Occipital lobe (tissue), 1 donor: ENCODE measurements at regions not wholly inside any gene's neighbourhood (a gene's known extent, or its start where the extent isn't known, plus 50 kb on each side); places are given as distances from the start of the nearest gene placed in this dataset.
"Not testable (repeated sequence)": the region's sequence is repeated elsewhere in the genome, so short reads cannot be mapped to it uniquely, and the experiment has no call there.

Experiments
- DNase-seq: peaks from one replicate; lab custom pipeline; 2025; lab: John Stamatoyannopoulos, UW

GRCh38 chr4:3865986-3866812 lies 100.0 kb downstream of the ADRA2C start:
- no peak for DNase-seq

- no peak for DNase-seq
These were observed 100.6 kb downstream of the ADRA2C start for GRCh38 chr4:3866813-3867129.

GRCh38 chr4:3867403-3868100 lies 101.4 kb downstream of the ADRA2C start:
- DNase-seq: no peak

GRCh38 chr4:3868211-3869173 lies 102.3 kb downstream of the ADRA2C start:
- DNase-seq: no peak

- no peak for DNase-seq
These were observed 103.0 kb downstream of the ADRA2C start for GRCh38 chr4:3869174-3869572.

GRCh38 chr4:3869661-3870566 lies 103.7 kb downstream of the ADRA2C start:
- no peak for DNase-seq

GRCh38 chr4:3870567-3870962 lies 104.4 kb downstream of the ADRA2C start:
- no peak for DNase-seq

GRCh38 chr4:3871181-3871852 lies 105.1 kb downstream of the ADRA2C start:
- no peak for DNase-seq

- no peak for DNase-seq
These were observed 106.0 kb downstream of the ADRA2C start for GRCh38 chr4:3871881-3872833.

GRCh38 chr4:3872834-3873313 lies 106.7 kb downstream of the ADRA2C start:
- no peak for DNase-seq

GRCh38 chr4:3873408-3874027 lies 107.3 kb downstream of the ADRA2C start:
- no peak for DNase-seq

GRCh38 chr4:3874028-3874415 lies 107.8 kb downstream of the ADRA2C start:
- no peak for DNase-seq

- DNase-seq: no peak
These were observed 108.4 kb downstream of the ADRA2C start for GRCh38 chr4:3874525-3875110.

GRCh38 chr4:3875466-3875865 lies 109.3 kb downstream of the ADRA2C start:
- no peak for DNase-seq

GRCh38 chr4:3876057-3876845 lies 110.1 kb downstream of the ADRA2C start:
- DNase-seq: not testable (repeated sequence)

- DNase-seq: no peak
These were observed 111.1 kb downstream of the ADRA2C start for GRCh38 chr4:3877236-3877635.

- DNase-seq: no peak
These were observed 111.7 kb downstream of the ADRA2C start for GRCh38 chr4:3877868-3878267.
